ENCODE measurements at regions not wholly inside any gene's neighbourhood (a gene's known extent, or its start where the extent isn't known, plus 50 kb on each side); places are given as distances from the start of the nearest gene placed in this dataset.

DNA sequence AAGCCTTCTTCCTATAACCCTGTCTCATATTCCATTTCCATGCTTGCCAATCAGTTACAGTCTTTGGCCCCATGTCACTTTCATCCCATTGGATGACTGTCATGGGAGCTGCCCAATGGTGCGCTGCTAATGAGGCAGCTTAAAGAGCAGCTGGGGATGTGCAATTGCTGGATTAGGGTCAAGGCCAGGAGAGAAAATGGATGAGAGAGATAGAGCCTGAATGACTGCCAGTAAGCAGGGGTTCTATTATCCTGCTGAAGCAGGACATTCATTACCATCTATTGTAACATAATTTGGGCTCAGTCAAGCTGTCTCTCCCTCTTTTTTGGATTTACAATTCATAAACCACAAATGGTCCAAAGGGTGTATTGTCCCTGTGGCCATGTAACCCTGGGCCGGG, 909.0 kb downstream of the CENPC start:
- Histone ChIP-seq H3K27me3 (no peaks in the 10 kb centered on the region), H3K36me3 (no peaks in the 10 kb centered on the region), H3K4me3 (no peak overlapping the region), H3K27ac (no peak overlapping the region), H3K9me3 (no peaks in the 10 kb centered on the region), H3K4me1 (no peaks in the 10 kb centered on the region)
- WGBS, 2 donors (ENCODE audit: low coverage in 1 of 2): 45 to 50% methylated on average over 2 of the region's 2 CpGs
- TF ChIP-seq POLR2AphosphoS5 (IDR thresholded peaks at IDR 0.05) (no peak), EP300 (IDR thresholded peaks at IDR 0.05; ENCODE audit: low read depth) (no peak), POLR2A (IDR thresholded peaks at IDR 0.05) (no peak)
- TF ChIP-seq, protein P1, sequence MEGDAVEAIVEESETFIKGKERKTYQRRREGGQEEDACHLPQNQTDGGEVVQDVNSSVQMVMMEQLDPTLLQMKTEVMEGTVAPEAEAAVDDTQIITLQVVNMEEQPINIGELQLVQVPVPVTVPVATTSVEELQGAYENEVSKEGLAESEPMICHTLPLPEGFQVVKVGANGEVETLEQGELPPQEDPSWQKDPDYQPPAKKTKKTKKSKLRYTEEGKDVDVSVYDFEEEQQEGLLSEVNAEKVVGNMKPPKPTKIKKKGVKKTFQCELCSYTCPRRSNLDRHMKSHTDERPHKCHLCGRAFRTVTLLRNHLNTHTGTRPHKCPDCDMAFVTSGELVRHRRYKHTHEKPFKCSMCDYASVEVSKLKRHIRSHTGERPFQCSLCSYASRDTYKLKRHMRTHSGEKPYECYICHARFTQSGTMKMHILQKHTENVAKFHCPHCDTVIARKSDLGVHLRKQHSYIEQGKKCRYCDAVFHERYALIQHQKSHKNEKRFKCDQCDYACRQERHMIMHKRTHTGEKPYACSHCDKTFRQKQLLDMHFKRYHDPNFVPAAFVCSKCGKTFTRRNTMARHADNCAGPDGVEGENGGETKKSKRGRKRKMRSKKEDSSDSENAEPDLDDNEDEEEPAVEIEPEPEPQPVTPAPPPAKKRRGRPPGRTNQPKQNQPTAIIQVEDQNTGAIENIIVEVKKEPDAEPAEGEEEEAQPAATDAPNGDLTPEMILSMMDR (IDR thresholded peaks at IDR 0.05): no peak
- in situ Hi-C loops (cut with MboI; ENCODE audit: low pct_ligation_motif_present in 1 of 4, low pct_unique_long_range_greater_than_20kb in 1 of 4, low sequenced_read_pairs in 3 of 4): no loop called here
- intact Hi-C loops (cut with DNase I; ENCODE audit: low total_unique reads): no loop called here
- no peak for DNase-seq

DNA sequence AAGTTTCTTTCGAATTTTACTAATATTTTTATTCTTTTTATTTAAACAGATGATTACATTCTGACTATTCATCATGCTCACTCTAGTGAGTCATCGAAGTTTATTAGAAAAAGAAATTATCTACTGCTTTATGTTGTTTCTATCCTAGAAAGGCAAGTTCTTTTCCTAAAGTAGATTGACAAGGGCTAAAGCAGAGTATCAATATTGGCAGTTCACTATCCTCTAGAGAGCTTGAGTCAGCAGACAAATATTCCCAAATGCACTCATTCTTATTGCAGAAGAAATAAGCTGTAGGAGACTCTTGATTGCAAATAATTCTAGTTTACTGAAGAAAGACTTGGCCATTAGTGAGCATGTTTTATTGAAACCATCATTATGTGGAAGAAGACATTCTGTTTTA, 911.8 kb downstream of the CENPC start:
- H3K27ac ChIP-seq: no peak overlapping the region
- intact Hi-C loops (cut with DNase I; ENCODE audit: low total_unique reads): no loop called here
- no peaks in the 10 kb centered on the region for H3K36me3 ChIP-seq
- TF ChIP-seq, protein P1 (IDR thresholded peaks at IDR 0.05): no peak
- no peak for TF ChIP-seq POLR2A (IDR thresholded peaks at IDR 0.05)
- no peak for TF ChIP-seq POLR2AphosphoS5 (IDR thresholded peaks at IDR 0.05)
- no peak for TF ChIP-seq EP300 (IDR thresholded peaks at IDR 0.05; ENCODE audit: low read depth)
- no peak overlapping the region for H3K4me3 ChIP-seq
- 71 to 80% methylated on average over 2 of the region's 2 CpGs for WGBS, 2 donors (ENCODE audit: low coverage in 1 of 2)
- in situ Hi-C loops (cut with MboI; ENCODE audit: low pct_ligation_motif_present in 1 of 4, low pct_unique_long_range_greater_than_20kb in 1 of 4, low sequenced_read_pairs in 3 of 4): no loop called here
- DNase-seq: no peak
- no peaks in the 10 kb centered on the region for H3K4me1 ChIP-seq
- H3K9me3 ChIP-seq: no peaks in the 10 kb centered on the region
- H3K27me3 ChIP-seq: no peaks in the 10 kb centered on the region

DNA sequence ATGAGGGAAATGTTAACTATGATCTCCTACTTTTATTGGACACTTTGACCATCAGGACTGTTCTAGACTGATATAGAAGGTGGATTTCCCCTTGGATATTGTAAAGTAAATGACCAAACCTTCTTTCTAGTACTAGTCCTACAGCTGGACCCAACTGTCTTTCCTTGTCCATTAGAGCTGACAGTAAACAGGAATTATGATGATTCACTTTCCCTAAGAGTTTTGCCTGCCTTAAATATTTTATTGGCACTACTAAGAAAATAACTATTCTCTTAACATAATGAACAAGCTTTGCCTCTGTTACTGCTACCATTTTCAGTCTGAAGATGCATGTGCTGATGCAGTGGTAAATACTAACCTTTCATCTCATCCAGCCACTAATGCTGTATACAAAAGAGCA, 915.4 kb downstream of the CENPC start:
- Histone ChIP-seq H3K36me3 (no peaks in the 10 kb centered on the region), H3K4me1 (no peaks in the 10 kb centered on the region), H3K9me3 (no peaks in the 10 kb centered on the region), H3K4me3 (no peak overlapping the region), H3K27ac (no peak overlapping the region), H3K27me3 (no peaks in the 10 kb centered on the region)
- intact Hi-C loops (cut with DNase I; ENCODE audit: low total_unique reads) (no loop called here), in situ Hi-C loops (cut with MboI; ENCODE audit: low pct_ligation_motif_present in 1 of 4, low pct_unique_long_range_greater_than_20kb in 1 of 4, low sequenced_read_pairs in 3 of 4) (no loop called here)
- no peak for DNase-seq
- no peak for TF ChIP-seq POLR2A (IDR thresholded peaks at IDR 0.05)
- TF ChIP-seq, protein P1 (IDR thresholded peaks at IDR 0.05): no peak
- TF ChIP-seq POLR2AphosphoS5 (IDR thresholded peaks at IDR 0.05): no peak
- TF ChIP-seq EP300 (IDR thresholded peaks at IDR 0.05; ENCODE audit: low read depth): no peak

DNA sequence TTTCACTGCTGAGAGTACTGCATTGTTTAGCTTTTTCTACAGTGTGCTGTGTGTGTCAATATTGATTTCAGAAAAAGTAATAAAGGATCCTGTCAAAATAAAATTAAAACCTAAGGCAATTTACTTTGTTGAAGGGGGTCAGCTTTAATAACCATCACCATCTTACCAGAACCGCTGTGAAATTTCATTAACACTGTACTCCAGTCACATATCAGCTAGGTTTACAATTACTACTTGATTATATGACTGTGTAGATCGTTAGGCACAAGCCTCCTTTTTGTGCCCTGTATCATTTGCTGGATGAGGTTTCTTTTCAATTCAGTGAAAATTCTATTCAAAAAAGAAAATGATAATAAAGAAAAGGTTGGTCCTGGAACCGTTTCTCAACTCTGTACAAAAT, 917.2 kb downstream of the CENPC start:
- H3K9me3 ChIP-seq: no peaks in the 10 kb centered on the region
- in situ Hi-C loops (cut with MboI; ENCODE audit: low pct_ligation_motif_present in 1 of 4, low pct_unique_long_range_greater_than_20kb in 1 of 4, low sequenced_read_pairs in 3 of 4) (no loop called here), intact Hi-C loops (cut with DNase I; ENCODE audit: low total_unique reads) (no loop called here)
- H3K27ac ChIP-seq: no peak overlapping the region
- no peak for DNase-seq
- TF ChIP-seq POLR2AphosphoS5 (IDR thresholded peaks at IDR 0.05) (no peak), POLR2A (IDR thresholded peaks at IDR 0.05) (no peak), EP300 (IDR thresholded peaks at IDR 0.05; ENCODE audit: low read depth) (no peak)
- TF ChIP-seq, protein P1 (IDR thresholded peaks at IDR 0.05): no peak
- H3K36me3 ChIP-seq: no peaks in the 10 kb centered on the region
- H3K4me1 ChIP-seq: no peaks in the 10 kb centered on the region
- no peak overlapping the region for H3K4me3 ChIP-seq
- WGBS, 2 donors (ENCODE audit: low coverage in 1 of 2): 58 to 59% methylated on average over 3 of the region's 3 CpGs
- H3K27me3 ChIP-seq: no peaks in the 10 kb centered on the region
